Epidermal melanocyte (primary cell): ENCODE measurements at regions not wholly inside any gene's neighbourhood (a gene's known extent, or its start where the extent isn't known, plus 50 kb on each side); places are given as distances from the start of the nearest gene placed in this dataset.

Experiments used
- DNase-seq: peaks from one replicate; pipeline ENCODE4 v3.0.0; 2011; ENCODE audit warnings: low spot score; ENCODE audit not compliant: insufficient read length

DNA sequence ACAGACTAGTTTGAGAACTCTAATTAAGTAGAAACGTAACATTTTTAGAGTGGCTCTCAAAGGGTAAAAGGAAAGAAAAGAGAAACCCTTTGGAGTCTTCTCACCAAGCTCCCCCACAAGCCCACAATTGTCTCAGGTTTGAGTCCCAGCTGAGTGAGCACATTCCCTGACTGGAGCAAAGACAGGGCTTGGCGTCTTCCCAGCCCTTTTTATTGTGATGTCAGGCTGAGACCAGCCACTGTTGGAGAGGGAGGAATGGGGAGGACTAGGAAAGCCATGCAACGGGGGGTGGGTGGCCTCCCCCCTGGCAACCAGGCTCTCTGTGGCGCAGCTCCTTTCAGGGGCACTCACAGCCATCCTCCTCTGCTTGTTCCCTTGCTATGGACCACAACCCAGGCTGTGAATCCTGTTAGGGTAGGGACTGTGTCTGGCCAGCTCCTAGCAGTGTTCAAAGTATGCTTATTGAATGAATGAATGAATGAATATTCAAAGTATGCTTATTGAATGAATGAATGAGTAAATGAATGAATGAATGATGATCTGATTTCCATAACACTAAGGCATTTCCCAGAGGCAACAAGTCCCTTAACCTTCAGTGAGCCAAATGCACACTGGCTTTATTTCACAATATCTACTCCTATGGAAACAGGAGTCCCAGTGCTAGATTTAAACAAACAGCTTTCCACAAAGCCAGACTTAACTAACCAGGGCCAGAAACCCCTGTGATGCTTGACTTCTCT is 413.3 kb downstream of the MID1IP1 start:
- DNase-seq: no peak

DNA sequence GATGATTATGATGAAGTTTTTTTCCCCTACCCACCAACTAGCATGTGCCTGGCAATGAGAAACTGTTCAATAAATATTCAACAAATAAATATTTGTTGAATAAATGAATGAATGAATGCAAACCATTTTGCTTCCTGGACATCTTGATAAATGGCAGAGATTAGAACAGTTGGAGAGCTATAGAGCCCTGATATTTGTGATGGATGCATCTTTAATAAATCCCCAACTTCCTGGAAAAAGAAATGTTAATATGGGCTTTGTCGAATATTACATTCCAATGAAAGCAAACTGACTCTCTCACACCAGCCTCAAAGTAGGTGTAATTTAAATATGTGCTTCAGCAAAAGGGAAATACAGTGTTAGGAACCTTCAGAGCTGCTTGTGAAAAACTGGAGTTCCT is 419.7 kb downstream of the MID1IP1 start:
- DNase-seq: no peak

DNA sequence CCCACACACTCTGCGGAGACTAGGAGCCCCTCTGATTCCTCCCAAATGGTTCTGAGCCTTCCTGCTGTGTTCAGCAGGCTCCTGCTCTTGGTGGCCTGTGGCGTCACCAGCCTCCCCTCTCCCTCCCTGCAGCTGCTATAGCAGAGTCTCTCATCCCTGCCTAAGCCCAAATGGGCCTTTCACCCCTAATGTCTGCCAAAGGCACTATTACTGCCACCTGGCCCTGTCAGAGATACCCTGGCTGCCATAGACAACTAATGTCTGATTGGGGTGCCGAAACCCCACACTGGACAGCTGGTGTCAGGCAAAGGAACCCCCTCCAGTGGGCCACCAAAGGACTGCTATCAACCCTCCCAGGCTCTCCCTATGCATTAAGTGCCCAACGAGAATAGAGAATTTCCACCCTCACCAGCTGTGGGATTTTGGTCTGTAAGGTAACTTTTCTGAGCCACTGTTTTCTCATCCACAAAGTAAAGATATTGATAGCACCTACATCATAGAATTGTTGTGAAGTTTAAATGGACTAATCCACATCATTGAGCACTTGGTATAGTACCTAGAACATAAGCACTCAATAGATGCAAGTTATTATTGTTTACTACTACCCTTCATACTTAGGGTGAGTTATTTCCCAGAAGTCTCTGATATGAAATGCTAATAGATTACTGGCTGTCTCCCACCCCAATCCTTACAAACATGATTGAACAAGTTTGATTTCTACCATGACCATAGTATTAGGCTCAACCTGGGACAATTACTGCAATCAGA is 421.3 kb downstream of the MID1IP1 start:
- DNase-seq: no peak

DNA sequence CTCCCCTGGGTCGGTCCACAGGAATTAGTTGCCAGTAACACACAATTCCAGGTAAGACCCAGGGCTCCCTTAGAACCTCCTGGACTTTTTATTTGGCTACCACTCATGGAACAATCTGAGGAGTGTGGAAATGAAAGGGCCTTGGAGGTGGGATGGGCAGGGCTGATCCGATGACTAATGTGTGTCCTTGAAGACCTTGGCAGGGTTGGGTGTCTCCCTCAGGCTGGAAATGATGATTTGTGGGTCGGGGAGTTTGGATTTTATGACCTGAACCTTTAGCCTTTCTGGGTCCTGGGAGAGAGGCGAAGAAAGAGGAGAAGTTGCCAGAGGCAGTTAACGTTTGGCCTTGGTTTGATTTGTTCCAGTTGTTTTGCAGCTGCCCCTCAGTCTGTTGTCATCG is 425.0 kb downstream of the MID1IP1 start:
- DNase-seq: no peak

DNA sequence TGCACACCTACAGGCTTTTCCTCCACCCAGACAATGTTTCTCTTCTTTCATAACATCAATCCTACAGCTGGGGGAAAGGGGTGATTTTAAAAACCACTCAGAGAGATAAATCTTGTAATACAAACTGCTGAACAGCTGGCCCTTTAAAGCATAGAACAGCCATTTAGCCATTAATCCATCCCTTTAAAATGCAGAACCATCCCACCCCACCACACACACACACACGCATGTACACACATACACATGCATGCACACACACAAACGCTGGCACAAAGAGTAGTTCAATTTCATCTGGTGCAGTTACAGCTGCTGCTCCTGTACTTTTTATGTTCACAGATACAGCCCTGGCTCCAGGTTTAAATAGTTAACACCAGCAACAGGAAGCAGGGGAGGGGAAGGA is 426.1 kb downstream of the MID1IP1 start:
- DNase-seq: no peak

DNA sequence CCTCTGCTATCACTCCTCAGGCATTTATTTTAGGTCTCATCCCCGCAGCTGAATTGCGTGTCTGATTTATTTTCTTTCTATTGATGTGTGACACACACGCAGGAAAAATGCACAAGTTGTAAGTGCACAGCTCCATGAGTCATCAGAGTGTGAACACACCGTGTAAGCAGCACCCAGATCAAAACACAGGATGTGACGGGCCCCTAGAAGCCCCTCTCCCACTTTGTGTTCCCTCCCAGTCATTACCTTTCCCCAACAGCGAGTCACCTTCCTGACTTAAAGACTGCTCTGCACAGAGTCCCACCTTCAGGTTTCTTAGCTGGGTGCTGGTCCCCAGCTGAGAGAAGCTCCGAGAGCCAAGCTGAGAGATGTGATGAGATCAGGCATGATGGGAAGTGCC is 436.7 kb downstream of the MID1IP1 start:
- DNase-seq: no peak

DNA sequence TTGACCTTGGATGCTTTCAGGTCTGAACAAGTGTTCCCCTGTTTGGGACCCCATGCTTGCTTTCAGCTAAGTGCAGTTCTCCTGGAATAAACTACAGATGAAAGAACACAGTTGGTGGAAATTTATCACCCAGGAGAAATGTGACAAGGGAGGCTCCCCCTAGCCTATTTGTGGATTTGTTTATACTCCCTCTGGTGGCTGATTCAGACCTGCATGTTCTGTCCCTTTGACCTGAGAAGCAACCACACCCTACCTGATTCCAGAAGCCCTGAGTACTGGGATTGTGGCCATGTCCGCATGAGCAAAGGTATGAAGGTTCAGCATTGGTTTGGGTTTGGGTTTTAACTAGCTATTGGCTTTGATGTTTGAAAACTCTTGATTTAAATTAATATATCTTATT is 440.9 kb downstream of the MID1IP1 start:
- no peak for DNase-seq

DNA sequence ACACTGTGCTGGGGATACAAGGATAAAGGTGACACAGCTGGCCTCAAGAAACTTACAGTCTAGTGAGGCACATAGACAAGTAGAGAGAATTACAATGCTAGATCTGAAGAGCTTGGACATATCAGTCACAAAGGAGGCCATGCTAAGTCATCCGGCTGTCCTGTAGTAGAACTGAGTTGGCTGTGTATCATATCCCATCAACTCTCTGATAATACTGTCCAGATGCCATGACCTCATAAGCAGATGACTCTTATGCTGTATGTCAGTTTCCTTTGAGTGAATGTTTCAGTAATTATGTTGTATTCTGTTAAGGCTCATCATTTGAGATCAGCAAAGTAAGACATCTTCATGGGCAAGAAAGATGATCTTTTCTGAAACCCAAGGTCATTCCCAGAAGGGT is 442.9 kb downstream of the MID1IP1 start:
- DNase-seq: no peak

DNA sequence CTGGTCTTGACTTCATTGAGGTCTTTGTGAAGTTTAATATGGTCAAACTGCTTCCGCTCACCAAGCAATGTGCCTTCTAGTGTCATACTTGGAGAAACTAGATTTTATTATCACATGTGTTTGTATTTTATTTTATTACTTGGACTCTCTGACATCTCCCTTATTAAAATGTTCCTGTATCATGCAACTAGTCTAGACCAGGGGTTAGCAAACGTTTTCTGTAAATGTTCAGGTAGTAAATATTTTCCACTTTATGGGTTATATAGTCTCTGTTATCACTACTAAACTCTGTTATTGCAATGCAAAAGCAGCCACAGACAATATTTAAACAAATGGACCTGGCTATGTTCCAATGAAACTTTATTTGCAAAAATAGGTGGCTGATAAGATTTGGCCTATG is 443.8 kb downstream of the MID1IP1 start:
- no peak for DNase-seq

DNA sequence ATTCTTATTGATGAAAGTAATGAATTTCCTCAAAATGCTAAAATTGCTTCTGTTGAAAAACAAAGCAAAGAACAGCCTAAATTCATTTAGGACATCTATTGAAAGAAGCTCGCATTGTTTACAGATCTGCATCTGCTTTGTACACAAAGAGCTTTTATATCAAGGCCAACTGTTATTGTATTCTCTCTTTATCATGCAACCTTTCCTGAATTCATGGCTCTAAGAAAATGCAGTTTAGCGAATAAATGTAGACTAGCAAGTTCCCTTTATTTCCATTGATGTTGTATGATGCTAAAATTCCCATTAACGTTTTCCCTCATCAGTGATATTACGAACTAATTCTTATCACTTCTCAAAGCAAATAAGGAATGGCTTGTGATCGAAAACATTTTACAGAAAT is 446.3 kb downstream of the MID1IP1 start:
- DNase-seq: no peak

DNA sequence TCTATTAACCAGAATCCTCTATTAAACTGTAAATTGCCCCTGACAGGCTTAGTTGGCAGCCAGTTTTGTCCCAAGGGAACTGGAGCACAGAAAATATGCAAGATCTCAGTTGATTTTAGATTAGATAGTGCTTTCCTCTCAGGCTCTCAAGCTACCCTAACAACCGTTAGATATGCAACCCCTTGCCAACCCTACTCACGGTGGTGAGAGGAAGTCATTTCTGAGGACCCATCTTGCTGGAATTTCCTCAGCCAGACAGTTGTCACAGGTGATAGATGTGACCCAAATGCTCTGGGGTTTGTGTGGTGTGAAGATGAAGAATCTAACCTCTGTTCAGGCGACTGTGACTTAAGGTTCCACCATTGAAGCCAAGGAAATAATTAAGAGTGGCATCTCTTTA is 447.1 kb downstream of the MID1IP1 start:
- no peak for DNase-seq

DNA sequence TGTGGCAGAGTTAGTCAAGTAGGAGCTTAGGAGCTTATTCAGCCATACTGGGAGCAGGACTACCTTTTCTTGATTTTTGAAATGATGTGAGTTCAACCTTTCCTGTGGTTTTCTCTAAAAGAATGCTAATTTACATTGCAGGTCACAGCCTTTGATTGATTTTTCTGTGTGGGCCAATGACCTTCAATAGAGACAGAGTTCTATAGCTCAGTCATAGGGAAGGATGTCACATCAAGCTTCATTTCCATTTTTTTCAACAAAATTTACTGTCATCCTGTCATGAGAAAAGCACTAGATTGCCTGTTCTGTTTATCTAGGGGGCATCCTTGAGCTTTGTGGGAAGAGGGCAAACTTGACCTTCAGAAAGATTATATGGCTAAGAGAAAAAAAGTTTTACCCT is 448.7 kb downstream of the MID1IP1 start:
- DNase-seq: no peak

DNA sequence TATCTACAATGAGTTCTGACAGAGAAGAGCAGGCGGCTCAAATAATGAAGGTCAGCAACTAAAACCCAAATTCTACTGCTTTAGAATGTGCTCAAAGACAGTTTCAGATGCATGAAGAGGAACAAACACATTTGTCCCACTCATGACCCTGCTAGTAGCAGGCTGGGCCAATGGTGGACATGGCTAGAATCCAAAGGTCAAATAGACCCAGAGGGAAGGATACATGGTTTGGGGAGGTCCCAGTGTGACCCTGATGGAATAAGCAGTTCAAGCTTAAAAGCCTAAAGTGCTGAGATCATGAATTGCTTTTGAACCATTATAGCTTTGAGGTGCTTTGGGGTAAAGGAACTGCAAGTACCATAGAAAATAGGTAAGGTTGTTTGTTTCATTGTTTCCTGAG is 450.7 kb downstream of the MID1IP1 start:
- no peak for DNase-seq

DNA sequence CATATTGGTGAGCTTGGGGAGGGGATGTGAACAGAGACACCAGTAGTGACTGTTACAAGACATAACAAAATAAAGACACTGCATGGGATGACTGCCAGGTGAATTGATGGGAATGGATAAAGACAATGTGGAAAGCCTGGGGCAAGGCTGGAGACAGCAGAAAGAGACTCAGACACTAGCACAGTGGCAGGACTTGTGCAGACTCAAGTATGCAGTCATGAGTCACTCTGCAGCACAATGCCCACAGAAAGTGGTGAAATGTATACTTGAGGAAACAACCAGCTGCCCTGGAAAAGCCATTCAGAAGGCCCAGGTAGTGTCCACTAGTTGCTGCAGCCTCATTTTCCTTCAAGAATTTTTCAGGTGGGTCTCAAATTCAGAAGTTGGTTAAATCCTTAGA is 452.3 kb downstream of the MID1IP1 start:
- no peak for DNase-seq

DNA sequence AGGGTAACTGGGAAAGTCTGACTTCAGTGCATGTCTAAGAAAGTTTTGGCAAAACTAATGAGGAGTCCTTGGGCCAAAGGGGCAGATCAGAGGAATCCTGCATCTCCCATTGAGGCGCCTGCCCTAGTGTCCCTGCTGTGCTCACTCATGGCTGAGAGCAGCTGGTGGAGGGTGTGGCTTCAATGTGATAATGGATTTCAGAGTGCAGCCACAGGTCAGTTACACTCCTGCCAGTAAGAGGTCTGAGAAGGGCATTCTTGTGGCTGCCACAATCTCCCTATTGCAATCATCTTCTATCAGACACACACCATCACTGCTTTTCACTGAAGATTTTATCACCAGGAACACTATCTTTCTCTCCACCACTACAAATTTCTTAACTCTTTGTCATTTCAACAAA is 457.1 kb downstream of the MID1IP1 start:
- DNase-seq: no peak

DNA sequence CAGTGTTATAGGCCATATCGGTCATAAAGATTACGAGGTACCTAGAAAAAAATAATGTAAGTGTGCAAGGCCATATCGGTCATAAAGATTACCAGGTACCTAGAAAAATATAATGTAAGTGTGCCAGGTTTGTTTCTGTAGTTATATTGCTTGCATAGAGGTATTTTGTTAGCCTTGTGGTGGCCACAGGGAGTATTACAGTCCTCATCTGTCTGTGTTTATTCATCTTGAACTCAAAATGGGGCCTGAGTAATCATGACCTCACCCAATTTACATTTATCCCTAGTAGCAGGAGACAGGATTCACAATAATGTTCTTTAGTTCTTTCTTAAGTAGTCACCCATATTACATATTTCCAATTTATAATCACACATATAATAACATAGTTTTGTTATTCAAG is 459.7 kb downstream of the MID1IP1 start:
- no peak for DNase-seq

DNA sequence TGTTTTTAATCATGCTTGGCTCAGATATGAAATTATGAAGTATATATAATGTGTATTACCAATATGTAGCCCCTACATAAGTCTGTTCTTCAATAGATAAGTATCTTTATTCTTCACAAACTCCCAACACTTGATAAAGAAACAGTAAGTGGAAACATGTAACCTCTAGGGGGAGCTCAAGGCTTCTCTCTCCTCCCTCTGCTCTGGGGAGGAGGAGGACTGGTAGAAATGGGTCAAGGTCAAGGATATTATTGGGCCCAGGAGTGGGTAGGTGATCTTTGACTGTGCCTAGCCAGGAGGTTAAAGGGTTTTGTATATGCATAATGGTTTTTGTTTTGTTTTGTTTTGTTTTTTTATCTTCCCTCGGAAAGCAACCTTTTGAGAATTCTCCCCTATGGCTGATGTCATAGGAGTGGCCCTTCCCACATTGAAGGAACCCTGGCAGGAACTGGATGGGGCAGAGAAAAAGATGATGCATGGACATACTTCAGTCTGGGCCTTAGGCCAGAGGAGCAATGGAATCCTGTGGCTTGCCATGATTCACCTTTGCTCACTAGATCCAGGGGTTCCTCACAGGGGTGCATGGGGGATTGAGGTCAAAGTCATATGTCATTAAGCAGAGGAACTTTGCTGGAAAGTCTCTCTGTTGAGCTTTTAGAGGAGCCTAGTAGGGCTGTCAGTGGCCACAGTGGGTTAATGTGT is 460.3 kb downstream of the MID1IP1 start:
- DNase-seq: no peak

DNA sequence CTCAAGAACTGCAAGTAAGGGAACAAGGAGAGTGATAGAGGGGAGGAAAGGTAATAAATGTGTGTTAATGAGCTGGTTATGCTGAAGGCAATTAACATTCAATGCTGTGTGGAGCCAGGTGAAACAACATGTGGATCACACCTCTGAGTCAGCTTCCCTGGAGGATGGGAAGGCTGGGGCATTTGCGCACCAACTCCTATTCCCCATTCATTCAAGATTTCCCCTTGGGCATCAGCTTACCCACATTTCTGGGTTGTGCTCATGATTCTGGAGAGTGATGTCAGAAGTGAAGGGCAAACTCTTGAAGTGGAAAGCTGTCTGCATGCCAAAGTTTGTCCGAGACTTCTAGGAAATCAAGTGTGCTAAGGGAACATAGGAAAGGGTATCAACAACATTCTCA is 461.4 kb downstream of the MID1IP1 start:
- no peak for DNase-seq

DNA sequence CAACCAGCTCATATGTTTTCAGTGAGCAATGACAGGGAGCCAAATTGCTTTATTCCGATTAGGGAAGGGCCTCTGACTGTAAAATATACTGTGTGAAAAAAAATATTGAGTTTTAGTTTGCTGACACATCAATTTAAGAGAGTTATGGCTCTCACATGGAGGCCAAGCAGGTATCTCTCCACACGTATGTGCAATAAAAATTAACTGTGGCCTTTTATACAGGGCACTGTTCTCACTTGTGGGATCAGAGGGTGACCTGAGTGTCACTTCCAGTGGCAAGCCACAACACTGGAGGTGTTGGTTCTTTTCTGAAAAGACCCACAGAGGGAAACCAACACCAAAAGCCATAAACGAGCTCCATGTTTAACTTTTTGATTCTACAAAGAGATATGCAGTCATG is 462.8 kb downstream of the MID1IP1 start:
- DNase-seq: no peak

DNA sequence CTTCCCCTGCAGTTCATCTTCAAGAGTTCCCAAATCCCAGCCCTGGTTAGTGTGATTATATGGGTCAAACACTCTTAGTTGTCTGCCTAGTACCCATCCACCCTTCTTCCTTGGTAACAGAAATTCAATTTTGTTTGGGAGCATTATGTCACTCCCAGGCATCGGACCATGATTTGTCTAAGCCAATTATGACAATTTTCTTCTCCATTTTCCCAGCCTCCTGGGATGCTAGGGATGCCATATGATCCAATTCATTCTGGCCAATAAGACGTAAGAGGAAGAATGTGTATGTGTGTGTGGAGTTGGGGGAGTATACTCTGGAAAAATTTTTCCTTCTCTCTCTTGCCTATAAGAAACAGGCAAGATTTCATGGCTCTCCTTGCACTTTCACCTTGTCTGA is 465.9 kb downstream of the MID1IP1 start:
- no peak for DNase-seq

DNA sequence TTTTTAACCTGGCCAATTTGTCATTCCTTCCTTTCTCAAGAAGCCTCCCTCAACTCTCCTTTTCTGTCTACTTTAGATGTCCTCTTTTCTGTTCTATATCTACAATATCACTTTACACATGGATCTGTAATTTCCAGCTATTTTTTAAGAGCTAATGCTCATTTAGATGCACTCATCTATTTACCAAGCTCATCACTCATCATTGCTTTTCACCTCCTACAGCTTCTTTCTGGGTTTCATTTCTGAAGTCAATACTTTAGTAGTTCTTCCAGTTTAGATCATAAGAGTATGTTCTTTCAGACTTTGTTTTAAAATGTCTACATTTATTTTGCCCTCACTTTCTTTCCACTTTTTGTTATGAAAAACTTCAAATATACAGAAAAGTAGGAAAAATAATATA is 466.9 kb downstream of the MID1IP1 start:
- DNase-seq: no peak

DNA sequence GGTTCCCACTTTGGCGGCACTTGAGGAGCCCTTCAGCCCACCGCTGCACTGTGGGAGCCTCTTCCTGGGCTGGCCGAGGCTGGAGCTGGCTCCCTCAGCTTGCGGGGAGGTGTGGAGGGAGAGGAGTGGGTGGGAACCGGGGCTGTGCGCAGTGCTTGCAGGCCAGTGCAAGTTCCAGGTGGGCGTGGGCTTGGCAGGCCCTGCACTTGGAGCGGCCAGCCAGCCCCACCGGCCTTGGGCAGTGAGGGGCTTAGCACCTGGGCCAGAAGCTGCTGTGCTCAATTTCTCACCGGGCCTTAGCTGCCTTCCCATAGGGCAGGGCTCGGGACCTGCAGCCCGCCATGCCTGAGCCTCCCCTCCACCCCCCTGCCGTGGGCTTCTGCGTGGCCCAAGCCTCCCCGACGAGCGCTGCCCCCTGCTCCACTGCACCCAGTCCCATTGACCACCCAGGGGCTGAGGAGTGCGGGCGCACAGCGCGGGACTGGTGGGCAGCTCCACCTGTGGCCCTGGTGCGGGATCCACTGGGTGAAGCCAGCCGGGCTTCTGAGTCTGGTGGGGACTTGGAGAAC is 474.3 kb downstream of the MID1IP1 start:
- no peak for DNase-seq
